CD8-positive, alpha-beta memory T cell (primary cell): ENCODE measurements at regions not wholly inside any gene's neighbourhood (a gene's known extent, or its start where the extent isn't known, plus 50 kb on each side); places are given as distances from the start of the nearest gene placed in this dataset.

Source experiments
- CTCF ChIA-PET: fragments of 350-600 bp; sonication (Branson Sonifier 250); formaldehyde crosslinking; loops from one replicate; lab custom pipeline; 2021; ENCODE audit warnings: antibody characterized with exemption; lab: Charles Lee
- POLR2A ChIA-PET: fragments of 350-600 bp; sonication (Branson Sonifier 250); formaldehyde crosslinking; loops from one replicate; lab custom pipeline; 2021; ENCODE audit warnings: antibody characterized with exemption; lab: Charles Lee
- DNase-seq, 5 donors: peaks; one replicate each; pipeline versions ENCODE4 v3.0.0 to v3.0.0-alpha.2; 2020 to 2022; ENCODE audit warnings: mixed read lengths in 1 of 5
- H3K27ac ChIP-seq: one replicate; pipeline ENCODE4 v1.7.0; 2013; ENCODE audit warnings: low read depth, mild to moderate bottlenecking, low read length, moderate library complexity
- H3K27me3 ChIP-seq: 2 replicates; pipeline ENCODE4 v1.7.0; 2013; ENCODE audit warnings: low read length, mild to moderate bottlenecking; ENCODE audit not compliant: insufficient read depth, poor library complexity, severe bottlenecking
- H3K36me3 ChIP-seq: 2 replicates; pipeline ENCODE4 v1.7.0; 2013; ENCODE audit warnings: mild to moderate bottlenecking, low read length, moderate library complexity; ENCODE audit not compliant: insufficient read depth
- H3K4me1 ChIP-seq: 2 replicates; pipeline ENCODE4 v1.7.0; 2013; ENCODE audit warnings: mild to moderate bottlenecking, low read length, moderate library complexity; ENCODE audit not compliant: insufficient read depth
- H3K4me3 ChIP-seq: 2 replicates; pipeline ENCODE4 v1.7.0; 2013; ENCODE audit warnings: mild to moderate bottlenecking, low read length
- H3K9me3 ChIP-seq: 2 replicates; pipeline ENCODE4 v1.7.0; 2013; ENCODE audit warnings: mild to moderate bottlenecking, low read length
- H3K27ac Mint-ChIP-seq, 8 donors: one replicate each; pipeline ENCODE4 v1.8.0; 2020 to 2021; ENCODE audit warnings: mixed read lengths in 8 of 8, mild to moderate bottlenecking in 6 of 8, inconsistent platforms in 3 of 8, moderate library complexity in 3 of 8
- H3K27me3 Mint-ChIP-seq, 2 donors: one replicate each; pipeline ENCODE4 v1.8.0; 2020 to 2021; ENCODE audit warnings: mixed read lengths in 2 of 2, mild to moderate bottlenecking in 1 of 2, moderate library complexity in 1 of 2
- H3K36me3 Mint-ChIP-seq, 3 donors: one replicate each; pipeline ENCODE4 v1.8.0; 2020 to 2021; ENCODE audit warnings: mixed read lengths in 3 of 3, inconsistent platforms in 1 of 3, mild to moderate bottlenecking in 1 of 3
- H3K4me1 Mint-ChIP-seq, 3 donors: one replicate each; pipeline ENCODE4 v1.8.0; 2020 to 2021; ENCODE audit warnings: mixed read lengths in 3 of 3, inconsistent platforms in 1 of 3, mild to moderate bottlenecking in 1 of 3
- H3K4me3 Mint-ChIP-seq, 7 donors: one replicate each; pipeline ENCODE4 v1.8.0; 2020 to 2021; ENCODE audit warnings: mixed read lengths in 7 of 7, mild to moderate bottlenecking in 6 of 7, moderate library complexity in 4 of 7, inconsistent platforms in 2 of 7
- H3K9me3 Mint-ChIP-seq, 5 donors: one replicate each; pipeline ENCODE4 v1.8.0; 2020 to 2022; ENCODE audit warnings: mixed read lengths in 5 of 5, mild to moderate bottlenecking in 3 of 5, moderate library complexity in 2 of 5, inconsistent platforms in 1 of 5

DNA sequence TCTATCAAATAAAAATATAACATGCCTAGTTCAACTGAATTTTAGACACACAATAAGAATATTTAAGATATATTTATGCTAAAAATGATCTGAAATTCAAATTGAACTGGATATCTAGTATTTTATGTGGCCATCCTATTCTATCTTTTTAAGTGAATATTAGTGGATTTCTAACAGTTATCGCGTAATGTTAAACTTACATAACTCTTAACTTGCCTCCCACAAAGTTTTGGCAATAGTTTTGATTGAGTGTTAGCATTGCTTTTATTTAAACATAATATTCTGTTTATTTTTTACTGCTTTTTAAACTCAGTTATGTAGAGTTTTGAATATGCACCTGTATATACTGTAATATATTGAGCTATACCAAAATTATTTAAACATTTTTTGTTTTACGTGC is 1279.5 kb downstream of the OTOL1 start:
- no peak overlapping the region for H3K27ac Mint-ChIP-seq
- Histone ChIP-seq H3K4me1 (no peaks in the 10 kb centered on the region), H3K27me3 (no peaks in the 10 kb centered on the region), H3K9me3 (no peaks in the 10 kb centered on the region), H3K27ac (no peak overlapping the region), H3K36me3 (no peaks in the 10 kb centered on the region), H3K4me3 (no peak overlapping the region)
- H3K4me1 Mint-ChIP-seq, result no peaks in the 10 kb centered on the region
- ChIA-PET CTCF (no interaction called here), POLR2A (no interaction called here)
- H3K36me3 Mint-ChIP-seq, result peaks cover 0 to 2% (median 0%) of the 10 kb centered on the region in 3 donors
- peaks cover 3 to 24% (median 9%) of the 10 kb centered on the region in 5 donors for H3K9me3 Mint-ChIP-seq
- no peak overlapping the region for H3K4me3 Mint-ChIP-seq
- no peak for DNase-seq
- no peaks in the 10 kb centered on the region for H3K27me3 Mint-ChIP-seq

DNA sequence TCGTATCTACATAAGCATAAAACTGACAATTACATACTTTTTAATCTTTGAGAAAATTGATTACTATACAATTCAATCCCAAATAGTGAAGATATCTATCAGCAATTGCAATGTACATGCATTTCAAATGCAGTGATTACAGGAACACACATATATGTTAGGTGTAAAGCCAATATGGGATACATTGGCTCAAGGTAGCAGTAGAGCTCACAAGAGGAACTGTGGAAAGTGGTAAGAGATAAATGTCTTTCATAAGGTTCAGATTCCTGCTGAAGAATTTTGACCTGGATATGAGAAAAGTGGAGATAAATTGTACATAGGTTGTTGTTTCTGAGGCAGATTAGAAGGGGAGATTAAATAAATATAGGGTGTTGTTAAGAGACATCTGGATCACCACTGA is 1280.5 kb downstream of the OTOL1 start:
- Mint-ChIP-seq H3K36me3 (peaks cover 0 to 2% (median 0%) of the 10 kb centered on the region in 3 donors), H3K4me3 (no peak overlapping the region), H3K9me3 (peaks cover 3 to 23% (median 8%) of the 10 kb centered on the region in 5 donors), H3K27ac (no peak overlapping the region), H3K27me3 (no peaks in the 10 kb centered on the region), H3K4me1 (no peaks in the 10 kb centered on the region)
- no peaks in the 10 kb centered on the region for H3K4me1 ChIP-seq
- POLR2A ChIA-PET, result no interaction called here
- H3K9me3 ChIP-seq, result no peaks in the 10 kb centered on the region
- no peak for DNase-seq
- no peaks in the 10 kb centered on the region for H3K27me3 ChIP-seq
- CTCF ChIA-PET, result no interaction called here
- no peak overlapping the region for H3K27ac ChIP-seq
- H3K36me3 ChIP-seq, result no peaks in the 10 kb centered on the region
- no peak overlapping the region for H3K4me3 ChIP-seq

DNA sequence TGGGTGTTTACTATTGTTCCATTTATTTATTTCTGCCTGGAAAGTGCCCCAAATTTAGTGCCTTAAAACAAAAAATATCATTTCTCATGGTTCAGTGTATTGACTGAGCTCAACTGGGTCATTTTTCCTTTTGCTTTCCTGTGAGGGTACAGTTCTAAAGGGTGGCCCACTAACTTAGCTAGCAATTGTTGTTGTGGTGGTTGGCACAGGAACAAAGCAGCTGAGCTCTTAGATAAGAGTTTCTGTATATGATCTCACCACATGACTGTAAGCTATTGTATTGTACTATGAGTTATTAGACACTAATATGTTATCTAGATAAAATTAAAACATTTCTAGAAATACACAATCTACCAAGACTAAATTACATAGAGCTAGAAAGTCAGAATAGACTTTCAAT is 1283.7 kb downstream of the OTOL1 start:
- CTCF ChIA-PET, result no interaction called here
- Histone ChIP-seq H3K9me3 (no peaks in the 10 kb centered on the region), H3K27ac (no peak overlapping the region), H3K4me1 (no peaks in the 10 kb centered on the region), H3K27me3 (no peaks in the 10 kb centered on the region), H3K36me3 (no peaks in the 10 kb centered on the region), H3K4me3 (no peak overlapping the region)
- peaks cover 0 to 2% (median 0%) of the 10 kb centered on the region in 3 donors for H3K36me3 Mint-ChIP-seq
- no peaks in the 10 kb centered on the region for H3K27me3 Mint-ChIP-seq
- H3K27ac Mint-ChIP-seq, result no peak overlapping the region
- H3K4me3 Mint-ChIP-seq, result no peak overlapping the region
- H3K4me1 Mint-ChIP-seq, result no peaks in the 10 kb centered on the region
- peaks cover 3 to 25% (median 4%) of the 10 kb centered on the region in 5 donors for H3K9me3 Mint-ChIP-seq
- POLR2A ChIA-PET, result no interaction called here
- DNase-seq, result no peak

DNA sequence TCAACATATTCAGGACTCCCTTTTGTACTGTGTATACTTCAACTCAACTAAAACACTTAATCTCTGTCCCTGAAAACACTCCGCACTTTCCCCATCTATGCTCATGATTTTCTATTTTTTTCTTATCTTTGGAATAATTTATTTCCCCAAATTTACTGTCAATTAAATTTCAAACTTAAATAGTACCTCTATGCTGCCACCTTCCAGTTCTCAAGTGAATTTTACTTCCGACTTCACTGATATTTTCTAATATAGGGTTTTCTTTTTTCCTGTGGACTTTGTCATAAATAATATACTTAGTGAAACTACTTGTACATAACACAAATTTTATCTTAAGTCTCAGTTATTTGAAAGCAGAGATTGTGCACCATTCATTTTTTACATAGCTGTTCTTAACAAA is 1303.3 kb downstream of the OTOL1 start:
- H3K27ac Mint-ChIP-seq, result no peak overlapping the region
- no peaks in the 10 kb centered on the region for H3K4me1 Mint-ChIP-seq
- no peaks in the 10 kb centered on the region for H3K36me3 Mint-ChIP-seq
- H3K36me3 ChIP-seq, result no peaks in the 10 kb centered on the region
- no peaks in the 10 kb centered on the region for H3K9me3 ChIP-seq
- no peaks in the 10 kb centered on the region for H3K4me1 ChIP-seq
- H3K27me3 ChIP-seq, result no peaks in the 10 kb centered on the region
- H3K27ac ChIP-seq, result no peak overlapping the region
- H3K27me3 Mint-ChIP-seq, result no peaks in the 10 kb centered on the region
- no peak for DNase-seq
- POLR2A ChIA-PET, result no interaction called here
- H3K9me3 Mint-ChIP-seq, result peaks cover 0 to 45% (median 0%) of the 10 kb centered on the region in 5 donors
- no peak overlapping the region for H3K4me3 Mint-ChIP-seq
- no peak overlapping the region for H3K4me3 ChIP-seq
- CTCF ChIA-PET, result no interaction called here

DNA sequence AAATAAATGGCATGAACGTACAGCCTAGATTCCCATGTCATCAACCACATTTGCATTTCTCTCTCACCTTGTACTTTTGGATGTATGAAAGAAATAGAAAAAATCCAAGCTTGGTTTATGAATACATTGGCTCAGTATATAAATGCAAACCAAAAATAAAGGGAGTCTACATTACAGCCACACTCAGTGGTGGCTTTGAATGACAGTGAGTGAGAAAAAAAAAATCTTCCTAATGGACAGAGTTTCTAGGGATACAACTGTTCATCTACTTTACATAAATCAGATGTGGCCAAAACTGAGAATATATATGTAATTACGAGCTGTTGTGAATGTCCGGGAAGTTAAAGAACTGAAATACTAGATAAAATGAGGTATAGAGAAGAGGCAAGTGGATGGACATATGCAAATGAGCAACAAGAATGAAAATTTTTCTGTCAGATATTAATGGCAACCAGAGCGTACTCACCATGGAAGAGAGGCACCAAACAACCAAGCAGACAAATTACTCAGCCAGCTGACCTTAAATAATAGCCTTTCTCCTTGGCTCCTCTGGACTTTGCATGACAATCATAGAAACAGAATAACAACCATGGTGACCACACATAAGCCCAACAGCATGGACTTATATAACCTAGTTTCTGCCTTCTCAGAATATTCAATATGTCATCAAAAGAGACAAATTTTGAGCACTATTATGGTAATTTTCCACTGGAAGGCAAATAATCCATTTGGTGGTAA is 1305.8 kb downstream of the OTOL1 start:
- peaks cover 0 to 43% (median 0%) of the 10 kb centered on the region in 5 donors for H3K9me3 Mint-ChIP-seq
- ChIA-PET CTCF (no interaction called here), POLR2A (no interaction called here)
- H3K27ac ChIP-seq, result no peak overlapping the region
- no peaks in the 10 kb centered on the region for H3K4me1 ChIP-seq
- H3K27me3 Mint-ChIP-seq, result no peaks in the 10 kb centered on the region
- no peak overlapping the region for H3K4me3 Mint-ChIP-seq
- H3K9me3 ChIP-seq, result no peaks in the 10 kb centered on the region
- DNase-seq, result no peak
- H3K36me3 ChIP-seq, result no peaks in the 10 kb centered on the region
- no peaks in the 10 kb centered on the region for H3K27me3 ChIP-seq
- H3K4me3 ChIP-seq, result no peak overlapping the region
- H3K27ac Mint-ChIP-seq, result no peak overlapping the region
- no peaks in the 10 kb centered on the region for H3K4me1 Mint-ChIP-seq
- no peaks in the 10 kb centered on the region for H3K36me3 Mint-ChIP-seq

DNA sequence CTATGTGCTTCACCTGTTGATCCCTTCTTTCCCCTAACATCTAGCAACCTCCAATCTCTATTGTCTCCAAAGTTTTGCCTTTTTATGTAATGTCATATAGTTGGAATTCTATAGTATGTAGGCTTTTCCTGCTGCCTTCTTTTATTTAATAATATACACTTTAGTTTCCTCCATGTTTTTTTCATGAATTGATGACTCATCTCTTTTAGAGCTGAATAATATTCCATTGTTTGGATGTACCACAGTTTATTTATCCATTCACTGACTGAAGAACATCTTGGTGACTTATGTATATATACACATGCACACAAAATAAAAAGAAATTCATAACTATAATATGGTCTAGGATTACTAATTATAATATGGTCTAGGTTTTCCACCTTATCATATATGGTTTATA is 1314.2 kb downstream of the OTOL1 start:
- H3K27ac Mint-ChIP-seq, result no peak overlapping the region
- H3K36me3 ChIP-seq, result no peaks in the 10 kb centered on the region
- no peaks in the 10 kb centered on the region for H3K9me3 ChIP-seq
- no peak overlapping the region for H3K27ac ChIP-seq
- ChIA-PET CTCF (no interaction called here), POLR2A (no interaction called here)
- H3K36me3 Mint-ChIP-seq, result no peaks in the 10 kb centered on the region
- no peak overlapping the region for H3K4me3 ChIP-seq
- H3K4me3 Mint-ChIP-seq, result no peak overlapping the region
- H3K27me3 ChIP-seq, result no peaks in the 10 kb centered on the region
- no peaks in the 10 kb centered on the region for H3K27me3 Mint-ChIP-seq
- no peaks in the 10 kb centered on the region for H3K4me1 Mint-ChIP-seq
- no peak for DNase-seq
- peaks cover 0 to 14% (median 3%) of the 10 kb centered on the region in 5 donors for H3K9me3 Mint-ChIP-seq
- no peaks in the 10 kb centered on the region for H3K4me1 ChIP-seq

DNA sequence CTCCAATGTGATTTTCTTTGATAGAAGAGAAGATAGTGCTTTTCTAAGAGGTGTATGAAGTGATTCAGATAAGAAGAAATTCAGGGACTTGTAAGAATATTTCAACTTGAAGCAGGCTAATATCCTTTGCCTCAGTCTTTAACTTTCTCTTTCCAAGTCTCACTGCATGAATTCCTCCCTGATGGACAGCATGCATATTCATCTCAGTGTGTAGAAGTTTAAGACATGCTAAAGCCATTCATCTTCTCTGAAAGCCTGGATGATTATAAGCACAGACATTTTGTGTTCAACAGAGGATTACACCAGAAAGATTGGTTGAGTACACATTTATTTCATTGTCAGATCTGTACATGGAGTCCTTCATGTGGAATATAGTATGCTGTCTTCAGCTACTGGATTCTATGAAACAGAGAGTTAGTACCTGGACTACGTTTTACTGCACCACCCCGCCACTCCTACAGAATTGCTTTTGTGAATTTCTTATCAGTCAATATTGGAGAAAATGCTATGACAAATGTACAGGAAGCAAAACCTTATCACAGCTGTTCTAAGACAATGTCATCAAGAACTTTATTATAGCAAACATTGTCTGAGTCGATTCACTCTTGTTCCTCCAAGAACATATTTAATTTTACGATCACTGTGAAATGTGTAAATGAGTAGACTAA is 1346.1 kb downstream of the OTOL1 start:
- no peak for DNase-seq
- Histone ChIP-seq H3K27ac (no peak overlapping the region), H3K4me1 (no peaks in the 10 kb centered on the region), H3K36me3 (no peaks in the 10 kb centered on the region), H3K4me3 (no peak overlapping the region), H3K9me3 (no peaks in the 10 kb centered on the region), H3K27me3 (no peaks in the 10 kb centered on the region)
- Mint-ChIP-seq H3K4me3 (no peak overlapping the region), H3K9me3 (peaks cover 0 to 17% (median 5%) of the 10 kb centered on the region in 5 donors), H3K27ac (no peak overlapping the region), H3K36me3 (no peaks in the 10 kb centered on the region), H3K4me1 (no peaks in the 10 kb centered on the region), H3K27me3 (no peaks in the 10 kb centered on the region)
- ChIA-PET CTCF (no interaction called here), POLR2A (no interaction called here)

DNA sequence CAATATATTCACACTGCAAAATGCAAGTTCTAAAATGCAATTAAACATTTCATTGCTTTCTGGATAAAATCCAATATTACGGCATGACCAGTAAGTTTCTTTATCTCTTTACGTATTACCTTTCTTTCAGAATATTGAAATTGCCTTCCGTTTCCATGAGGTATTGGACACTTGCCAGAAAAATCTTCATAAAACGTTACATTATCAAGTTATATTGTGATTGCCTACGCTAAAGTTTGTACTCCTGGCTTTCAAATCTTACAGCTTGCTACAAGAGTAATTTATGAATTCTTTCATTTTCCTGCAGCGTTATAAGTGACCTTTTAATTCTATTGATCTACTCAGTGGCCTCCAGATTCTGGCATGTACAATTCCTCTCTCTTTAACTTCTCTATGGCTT is 1349.3 kb downstream of the OTOL1 start:
- Mint-ChIP-seq H3K4me1 (no peaks in the 10 kb centered on the region), H3K27me3 (no peaks in the 10 kb centered on the region), H3K36me3 (no peaks in the 10 kb centered on the region), H3K4me3 (no peak overlapping the region), H3K27ac (no peak overlapping the region), H3K9me3 (peaks cover 0 to 13% (median 5%) of the 10 kb centered on the region in 5 donors)
- no peaks in the 10 kb centered on the region for H3K27me3 ChIP-seq
- no peak for DNase-seq
- no peak overlapping the region for H3K4me3 ChIP-seq
- H3K9me3 ChIP-seq, result no peaks in the 10 kb centered on the region
- POLR2A ChIA-PET, result no interaction called here
- CTCF ChIA-PET, result no interaction called here
- no peak overlapping the region for H3K27ac ChIP-seq
- H3K36me3 ChIP-seq, result no peaks in the 10 kb centered on the region
- H3K4me1 ChIP-seq, result no peaks in the 10 kb centered on the region
